Aorta (tissue), 5 donors: ENCODE measurements at regions not wholly inside any gene's neighbourhood (a gene's known extent, or its start where the extent isn't known, plus 50 kb on each side); places are given as distances from the start of the nearest gene placed in this dataset.

ENCODE experiments used
- ATAC-seq: fragments of 200-7000 bp; cut with Tn5 transposase; one replicate; pipeline ENCODE4 v1.9.1; 2022; ENCODE audit warnings: moderate library complexity; ENCODE audit not compliant: low FRiP score
- DNase-seq, 2 donors: peaks; one replicate each; pipeline ENCODE4 v3.0.0-alpha.2; 2020
- H3K27ac ChIP-seq, 2 donors: one replicate each; pipeline ENCODE4 v1.5.1; 2013; ENCODE audit warnings: low read length in 2 of 2, mild to moderate bottlenecking in 2 of 2, moderate library complexity in 2 of 2, control low read depth in 1 of 2, inconsistent platforms in 1 of 2, low read depth in 1 of 2
- H3K27me3 ChIP-seq, 2 donors: one replicate each; pipeline ENCODE4 v1.6.1; 2013; ENCODE audit warnings: control low read depth in 1 of 2, low read length in 1 of 2, mild to moderate bottlenecking in 1 of 2, moderate library complexity in 1 of 2; ENCODE audit not compliant: insufficient read depth in 2 of 2, control insufficient read depth in 1 of 2
- H3K36me3 ChIP-seq, 2 donors: one replicate each; pipeline ENCODE4 v1.6.1; 2013; ENCODE audit warnings: control low read depth in 1 of 2, low read length in 1 of 2, mild to moderate bottlenecking in 1 of 2; ENCODE audit not compliant: insufficient read depth in 2 of 2, control insufficient read depth in 1 of 2
- H3K4me1 ChIP-seq, 2 donors: one replicate each; pipeline ENCODE4 v1.6.1; 2013; ENCODE audit warnings: low read length in 2 of 2, control low read depth in 1 of 2, mild to moderate bottlenecking in 1 of 2, moderate library complexity in 1 of 2; ENCODE audit not compliant: insufficient read depth in 2 of 2, control insufficient read depth in 1 of 2
- H3K4me3 ChIP-seq, 2 donors: one replicate each; pipeline ENCODE4 v1.5.1; 2013; ENCODE audit warnings: low read length in 2 of 2, control low read depth in 1 of 2, mild to moderate bottlenecking in 1 of 2
- H3K9me3 ChIP-seq: one replicate; pipeline ENCODE4 v1.6.1; 2013; ENCODE audit warnings: mild to moderate bottlenecking, low read length; ENCODE audit not compliant: control insufficient read depth
- WGBS, 2 donors: extraction: QIAGEN DNeasy Blood & Tissue Kit; methylation state at CpG; one replicate each; pipeline ENCODE4 v1.1.7; 2013; 5-methylcytosine and 5-hydroxymethylcytosine counted together
- intact Hi-C, 2 donors: fragments of 100-400 bp; cut with DNase I; formaldehyde crosslinking; loops; one replicate each; pipeline versions ENCODE4 v1.14.2 to v1.15.0; 2022
- donor health status: healthy with polysubstance abuse.
- donor health status: Bipolar disorder and iron deficiency.
- donor health status: DM: no; HTN: no; CAD: no.
- donor health status: DM: no; HTN: no; CAD: no.
- donor health status: DM: yes; HTN: yes; CAD: no.

DNA sequence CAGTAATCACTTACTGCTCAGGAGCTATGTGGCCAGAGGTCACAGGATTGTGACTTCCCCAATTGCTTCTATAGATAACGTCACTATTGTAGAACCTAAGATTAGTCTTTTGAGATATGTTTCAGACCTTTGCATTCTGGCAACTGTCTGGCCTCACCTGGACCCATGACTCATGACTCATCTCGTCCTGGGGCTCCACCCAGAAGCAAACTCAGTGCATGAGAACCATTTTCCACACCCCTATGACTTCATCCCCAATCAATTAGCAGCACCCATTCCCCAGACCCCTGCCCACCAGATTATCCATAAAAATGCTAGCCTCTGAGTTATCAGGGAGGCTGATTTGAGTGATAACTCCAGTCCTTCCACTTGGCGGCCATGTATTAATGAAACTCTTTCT is 186.9 kb downstream of the EMP1 start:
- H3K9me3 ChIP-seq, result no peaks in the 10 kb centered on the region
- no peak overlapping the region for H3K27ac ChIP-seq
- H3K4me1 ChIP-seq, result no peaks in the 10 kb centered on the region
- intact Hi-C loops, result no loop called here
- no peak for DNase-seq
- no peaks in the 10 kb centered on the region for H3K36me3 ChIP-seq
- no peak overlapping the region for H3K4me3 ChIP-seq
- H3K27me3 ChIP-seq, result no peaks in the 10 kb centered on the region
- 81 to 85% methylated on average over 3 of the region's 3 CpGs for WGBS, 2 donors
- no peak for ATAC-seq

DNA sequence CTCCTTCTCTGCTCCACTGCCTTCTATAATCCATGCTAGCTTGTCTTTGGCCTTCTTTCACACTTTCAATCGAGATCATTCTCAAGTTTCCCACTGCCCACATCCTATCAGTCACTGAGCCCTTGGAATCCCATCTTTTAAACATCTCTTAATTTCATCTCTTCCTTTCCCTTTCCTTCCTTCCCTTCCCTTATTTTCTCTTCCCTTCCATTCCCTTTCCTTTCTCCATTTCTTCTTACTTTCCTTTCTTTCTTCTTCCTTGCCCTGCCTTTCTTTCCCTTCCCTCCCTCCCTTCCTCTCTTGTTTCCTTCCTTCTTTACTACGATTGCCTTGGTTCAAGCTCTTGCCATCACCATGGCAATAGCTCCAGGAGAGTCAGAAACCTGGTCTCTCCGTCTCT is 183.8 kb downstream of the EMP1 start:
- no peak for ATAC-seq
- H3K4me3 ChIP-seq, result no peak overlapping the region
- peaks cover 4% of the 10 kb centered on the region for H3K9me3 ChIP-seq
- H3K4me1 ChIP-seq, result no peaks in the 10 kb centered on the region
- intact Hi-C loops, result no loop called here
- no peaks in the 10 kb centered on the region for H3K36me3 ChIP-seq
- H3K27me3 ChIP-seq, result no peaks in the 10 kb centered on the region
- DNase-seq, result no peak
- 76 to 88% methylated on average over 3 of the region's 3 CpGs for WGBS, 2 donors
- H3K27ac ChIP-seq, result no peak overlapping the region

DNA sequence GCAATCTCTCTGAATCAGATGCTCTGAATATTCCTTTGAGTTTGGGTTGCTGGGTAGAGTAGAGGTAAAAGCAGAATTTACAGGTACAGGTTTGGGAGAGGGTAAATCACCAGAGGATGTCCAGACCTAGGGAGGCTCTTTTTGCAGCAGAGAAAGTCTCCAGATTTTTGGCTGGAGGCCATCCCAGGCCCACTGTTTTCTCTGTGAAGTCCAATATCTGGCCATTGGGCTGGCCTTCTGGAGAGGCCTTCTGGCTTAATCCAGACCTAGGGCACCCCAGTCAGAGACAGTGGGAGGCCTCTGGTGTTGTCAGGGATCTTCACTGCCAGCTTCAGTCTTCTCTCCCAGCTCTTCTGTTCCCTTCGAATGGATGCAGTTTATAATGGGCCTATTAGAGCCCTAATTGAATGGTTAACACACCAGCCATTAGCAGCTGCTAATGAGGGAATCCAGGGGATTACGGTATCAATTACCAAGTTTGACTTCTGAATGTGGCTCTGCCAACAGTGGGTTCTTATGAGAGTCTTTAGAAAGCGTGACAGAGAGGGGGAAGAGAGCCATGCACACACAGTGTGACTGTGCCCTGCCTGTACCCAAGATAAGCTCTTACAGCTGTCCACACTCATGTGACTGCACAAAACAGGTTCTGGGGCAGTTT is 183.1 kb downstream of the EMP1 start:
- ATAC-seq (no peak), DNase-seq (no peak)
- Histone ChIP-seq H3K4me3 (no peak overlapping the region), H3K9me3 (peaks cover 4% of the 10 kb centered on the region), H3K27ac (no peak overlapping the region), H3K4me1 (no peaks in the 10 kb centered on the region), H3K27me3 (no peaks in the 10 kb centered on the region), H3K36me3 (no peaks in the 10 kb centered on the region)
- 73 to 86% methylated on average over 3 of the region's 3 CpGs for WGBS, 2 donors
- intact Hi-C loops, result no loop called here

DNA sequence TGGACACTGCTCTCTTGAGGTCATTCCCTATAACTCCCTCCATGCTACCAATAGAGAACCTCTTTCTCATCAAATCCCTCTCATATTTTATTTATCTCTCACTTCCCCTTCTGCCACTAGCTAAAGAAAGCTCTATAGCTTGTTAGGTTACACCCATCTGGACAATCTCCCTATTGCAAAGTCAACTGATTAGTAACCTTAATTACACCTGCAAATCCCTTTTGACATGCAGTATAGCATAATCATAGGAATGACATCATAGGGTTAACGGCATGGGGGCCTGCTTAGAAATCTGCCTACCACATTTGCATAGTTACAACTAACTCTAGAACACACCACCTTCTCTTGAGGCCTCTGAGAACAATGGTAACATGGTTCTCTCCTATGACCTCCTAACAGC is 181.2 kb downstream of the EMP1 start:
- peaks cover 4% of the 10 kb centered on the region for H3K9me3 ChIP-seq
- no peak overlapping the region for H3K27ac ChIP-seq
- no peaks in the 10 kb centered on the region for H3K4me1 ChIP-seq
- ATAC-seq (no peak), DNase-seq (no peak)
- intact Hi-C loops, result no loop called here
- H3K36me3 ChIP-seq, result no peaks in the 10 kb centered on the region
- no peaks in the 10 kb centered on the region for H3K27me3 ChIP-seq
- no peak overlapping the region for H3K4me3 ChIP-seq
- WGBS, 2 donors, result 76 to 77% methylated on average over 1 of the region's 1 CpG

DNA sequence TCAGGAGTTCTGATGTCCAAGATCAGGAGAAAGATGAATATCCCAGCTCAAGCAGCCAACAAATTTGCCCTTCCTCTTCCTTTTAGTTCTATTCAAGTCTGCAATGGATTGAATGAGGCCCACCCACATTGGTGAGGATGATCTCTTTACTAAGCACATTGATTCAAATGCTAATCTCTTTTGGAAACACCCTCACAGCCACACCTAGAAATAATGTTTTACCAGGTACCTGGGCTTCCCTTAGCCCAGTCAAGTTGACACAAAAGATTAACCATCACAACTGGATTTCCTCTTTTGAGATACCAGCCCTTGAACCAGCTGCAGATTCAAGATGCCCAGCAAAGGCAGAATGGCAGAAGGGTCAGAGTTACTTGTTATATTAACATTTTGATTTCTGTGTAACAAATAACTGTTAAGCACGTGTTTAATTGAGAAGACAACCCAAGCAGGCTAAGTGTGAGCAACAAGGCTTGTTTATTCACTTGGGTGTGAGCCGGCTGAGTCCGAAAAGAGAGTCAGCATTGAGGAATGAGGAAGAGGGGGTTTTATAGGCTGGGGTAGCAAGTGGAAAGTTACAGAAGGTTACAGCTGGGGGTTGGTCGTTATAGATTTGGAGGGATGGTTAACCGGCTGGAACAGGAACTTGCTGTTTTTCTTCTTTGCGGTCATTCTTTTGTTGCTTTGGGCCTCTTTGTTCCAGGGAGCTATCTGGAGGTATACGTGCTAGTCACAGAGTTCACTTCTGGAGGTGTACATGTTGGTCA is 180.3 kb downstream of the EMP1 start:
- peaks cover 4% of the 10 kb centered on the region for H3K9me3 ChIP-seq
- no peak overlapping the region for H3K27ac ChIP-seq
- no peaks in the 10 kb centered on the region for H3K27me3 ChIP-seq
- no peaks in the 10 kb centered on the region for H3K36me3 ChIP-seq
- no peak overlapping the region for H3K4me3 ChIP-seq
- DNase-seq (no peak), ATAC-seq (no peak)
- intact Hi-C loops, result no loop called here
- no peaks in the 10 kb centered on the region for H3K4me1 ChIP-seq
- 84 to 88% methylated on average over 7 of the region's 7 CpGs for WGBS, 2 donors

DNA sequence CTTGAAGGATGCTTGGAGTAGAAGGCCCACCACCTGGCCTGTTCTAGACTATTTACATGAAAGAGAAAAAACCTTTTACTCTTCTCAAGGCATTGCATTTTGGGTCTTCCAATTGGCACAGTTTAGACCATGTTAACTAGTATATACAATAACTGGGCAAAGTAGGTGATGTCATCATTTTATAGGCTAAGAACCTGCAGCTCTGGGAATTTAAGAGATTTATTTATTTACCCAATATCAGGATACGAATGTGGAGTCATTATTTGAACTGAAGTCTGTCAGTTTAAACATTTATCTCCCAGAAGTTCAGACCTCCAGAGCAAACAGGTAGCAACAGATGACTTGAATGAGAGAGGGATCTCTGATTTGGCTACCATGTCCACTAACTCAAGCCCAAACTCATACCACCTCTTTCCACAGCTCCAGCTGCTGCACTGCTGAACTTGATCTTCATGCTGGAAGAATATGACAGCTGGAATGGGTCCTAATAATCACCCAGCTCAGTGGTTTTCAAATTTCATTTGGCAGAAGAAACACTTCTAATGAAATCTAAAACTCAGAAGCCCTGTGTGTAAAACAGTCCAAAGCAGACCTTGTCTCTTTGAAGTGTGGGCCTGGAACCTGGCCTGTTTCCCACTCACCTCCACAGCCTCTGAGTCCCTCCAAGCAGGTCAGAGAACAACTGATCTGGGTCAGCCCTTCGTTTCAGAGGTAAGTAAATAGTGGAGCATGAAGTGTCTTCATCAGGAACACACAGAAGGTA is 179.2 kb downstream of the EMP1 start:
- Histone ChIP-seq H3K27me3 (no peaks in the 10 kb centered on the region), H3K27ac (no peak overlapping the region), H3K36me3 (no peaks in the 10 kb centered on the region), H3K4me3 (no peak overlapping the region), H3K4me1 (no peaks in the 10 kb centered on the region), H3K9me3 (peaks cover 4% of the 10 kb centered on the region)
- 87 to 96% methylated on average over 2 of the region's 2 CpGs for WGBS, 2 donors
- DNase-seq (no peak), ATAC-seq (no peak)
- intact Hi-C loops, result no loop called here

DNA sequence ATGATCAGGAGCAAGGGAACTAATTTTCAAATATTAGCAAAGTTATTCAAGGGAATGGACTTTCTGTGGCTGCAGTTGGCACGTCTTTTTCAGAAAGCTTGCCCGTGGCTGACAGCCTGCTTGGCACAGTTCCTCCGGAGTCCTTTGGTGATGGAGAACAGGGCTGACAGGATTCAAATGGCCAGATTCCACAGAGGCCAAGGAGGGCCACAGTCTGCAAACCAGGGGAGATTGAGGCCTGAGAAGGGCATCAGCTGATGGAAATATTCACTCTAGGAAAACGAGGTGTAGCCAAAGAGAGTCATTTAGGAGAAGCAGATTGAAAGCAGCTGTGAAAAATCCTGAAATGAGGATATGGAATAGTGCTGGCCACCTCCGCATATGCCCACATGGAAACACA is 178.3 kb downstream of the EMP1 start:
- intact Hi-C loops, result no loop called here
- peaks cover 4% of the 10 kb centered on the region for H3K9me3 ChIP-seq
- no peak for ATAC-seq
- 24% methylated on average over 5 of the region's 5 CpGs for WGBS, 2 donors
- H3K27me3 ChIP-seq, result no peaks in the 10 kb centered on the region
- H3K27ac ChIP-seq, result no peak overlapping the region
- DNase-seq, result no peak
- H3K4me3 ChIP-seq, result no peak overlapping the region
- H3K36me3 ChIP-seq, result no peaks in the 10 kb centered on the region
- H3K4me1 ChIP-seq, result no peaks in the 10 kb centered on the region

DNA sequence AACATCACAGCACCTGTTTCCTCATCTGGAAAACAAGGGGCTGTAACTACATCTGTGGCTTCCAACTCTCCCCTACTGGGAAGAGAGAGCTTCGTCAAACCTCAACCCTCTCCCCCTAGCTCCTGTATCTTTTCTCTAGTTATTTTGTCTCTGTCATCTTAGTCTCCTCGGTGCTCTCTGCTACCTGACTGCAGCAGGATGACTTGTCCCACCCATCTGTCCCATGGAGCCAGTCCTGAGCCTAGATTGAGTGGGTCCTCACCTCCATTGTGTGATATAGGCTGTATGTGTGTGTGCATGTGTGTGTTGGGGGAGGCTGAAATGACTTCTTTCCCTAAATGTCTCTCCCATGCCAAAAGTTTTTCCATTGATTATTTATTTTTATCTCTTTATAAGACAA is 177.3 kb downstream of the EMP1 start:
- DNase-seq, result no peak
- Histone ChIP-seq H3K36me3 (no peaks in the 10 kb centered on the region), H3K9me3 (peaks cover 4% of the 10 kb centered on the region), H3K27ac (no peak overlapping the region), H3K4me3 (no peak overlapping the region), H3K27me3 (no peaks in the 10 kb centered on the region), H3K4me1 (no peaks in the 10 kb centered on the region)
- intact Hi-C loops, result no loop called here
- no peak for ATAC-seq
- 90 to 93% methylated on average over 2 of the region's 2 CpGs for WGBS, 2 donors
